ENCODE measurements at regions not wholly inside any gene's neighbourhood (a gene's known extent, or its start where the extent isn't known, plus 50 kb on each side); places are given as distances from the start of the nearest gene placed in this dataset.
"Not testable (repeated sequence)": the region's sequence is repeated elsewhere in the genome, so short reads cannot be mapped to it uniquely, and the experiment has no call there.

DNA sequence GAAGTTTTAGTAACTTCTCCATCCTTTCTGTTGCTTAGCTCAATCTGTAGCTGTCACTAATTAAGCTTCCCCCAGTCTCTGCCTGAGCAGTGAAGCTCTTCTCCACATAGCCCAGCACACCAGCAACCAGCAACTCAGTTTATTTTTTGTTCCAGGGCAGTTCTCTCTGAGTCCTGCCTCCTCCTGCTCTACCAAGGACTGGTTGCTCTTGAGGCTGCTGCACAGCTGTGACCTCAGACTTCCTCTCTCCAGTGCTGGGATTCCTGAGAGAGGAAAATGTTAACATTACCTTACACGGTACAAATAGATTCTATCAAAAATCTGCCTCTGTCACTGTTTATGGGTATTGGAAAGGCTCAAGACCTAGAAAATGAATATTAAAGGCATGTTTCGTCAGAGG lies 294.7 kb downstream of the OXSM start:
- H3K27me3 ChIP-seq (ENCODE audit: control insufficient read depth, insufficient read depth, low read length): no peaks in the 10 kb centered on the region
- no peaks in the 10 kb centered on the region for H3K4me1 ChIP-seq (ENCODE audit: control insufficient read depth, insufficient read depth, low read length)
- WGBS (ENCODE audit: insufficient coverage, insufficient read length): no CpG with 5 or more reads among the region's 2 CpGs
- H3K9me3 ChIP-seq (ENCODE audit: control insufficient read depth, insufficient read depth, low read length): no peaks in the 10 kb centered on the region; the same call in 1 of the 2 replicates
- no peaks in the 10 kb centered on the region for H3K36me3 ChIP-seq (ENCODE audit: control insufficient read depth, insufficient read depth, low read length)
- H3K27ac ChIP-seq (ENCODE audit: low read length): no peak overlapping the region
- no peak for DNase-seq (ENCODE audit: low read depth, low spot score)
- no peak overlapping the region for H3K4me3 ChIP-seq (ENCODE audit: low read length)

- Histone ChIP-seq H3K27ac (ENCODE audit: low read length) (no peak overlapping the region), H3K9me3 (ENCODE audit: control insufficient read depth, insufficient read depth, low read length) (no peaks in the 10 kb centered on the region; the same call in 1 of the 2 replicates), H3K36me3 (ENCODE audit: control insufficient read depth, insufficient read depth, low read length) (no peaks in the 10 kb centered on the region), H3K4me1 (ENCODE audit: control insufficient read depth, insufficient read depth, low read length) (no peaks in the 10 kb centered on the region), H3K4me3 (ENCODE audit: low read length) (no peak overlapping the region), H3K27me3 (ENCODE audit: control insufficient read depth, insufficient read depth, low read length) (no peaks in the 10 kb centered on the region)
- DNase-seq (ENCODE audit: low read depth, low spot score): no peak
- no CpG with 5 or more reads among the region's 3 CpGs for WGBS (ENCODE audit: insufficient coverage, insufficient read length)
These were observed 297.9 kb downstream of the OXSM start for GRCh38 chr3:26087751-26088150.

- WGBS (ENCODE audit: insufficient coverage, insufficient read length): no CpG with 5 or more reads among the region's 1 CpG
- Histone ChIP-seq H3K4me3 (ENCODE audit: low read length) (no peak overlapping the region), H3K27me3 (ENCODE audit: control insufficient read depth, insufficient read depth, low read length) (no peaks in the 10 kb centered on the region), H3K9me3 (ENCODE audit: control insufficient read depth, insufficient read depth, low read length) (no peaks in the 10 kb centered on the region; the same call in 1 of the 2 replicates), H3K4me1 (ENCODE audit: control insufficient read depth, insufficient read depth, low read length) (no peaks in the 10 kb centered on the region), H3K27ac (ENCODE audit: low read length) (no peak overlapping the region), H3K36me3 (ENCODE audit: control insufficient read depth, insufficient read depth, low read length) (no peaks in the 10 kb centered on the region)
- no peak for DNase-seq (ENCODE audit: low read depth, low spot score)
These were observed 299.4 kb downstream of the OXSM start for GRCh38 chr3:26089249-26089648.

DNA sequence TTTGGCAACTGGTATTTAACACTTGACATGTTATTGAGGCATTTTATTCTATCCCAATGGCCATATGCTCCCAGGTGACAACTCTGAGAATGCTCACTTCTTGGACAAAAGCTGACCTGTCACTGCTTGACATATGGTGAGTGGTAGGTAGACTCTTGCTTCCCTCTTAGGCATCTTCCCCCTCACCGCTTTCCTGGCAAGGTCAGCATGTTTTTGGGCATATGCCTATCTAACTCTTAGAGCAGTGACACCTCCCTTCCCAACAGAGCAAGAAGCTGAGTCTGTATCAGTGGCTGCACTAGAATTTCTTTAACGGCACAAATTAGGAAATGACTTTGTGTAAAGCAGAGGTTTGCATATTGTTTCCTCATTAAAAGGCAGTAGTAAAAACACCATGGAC lies 300.7 kb downstream of the OXSM start:
- no peak overlapping the region for H3K27ac ChIP-seq (ENCODE audit: low read length)
- no peaks in the 10 kb centered on the region for H3K4me1 ChIP-seq (ENCODE audit: control insufficient read depth, insufficient read depth, low read length)
- DNase-seq (ENCODE audit: low read depth, low spot score): no peak
- no peaks in the 10 kb centered on the region; the same call in 1 of the 2 replicates for H3K9me3 ChIP-seq (ENCODE audit: control insufficient read depth, insufficient read depth, low read length)
- no peak overlapping the region for H3K4me3 ChIP-seq (ENCODE audit: low read length)
- H3K27me3 ChIP-seq (ENCODE audit: control insufficient read depth, insufficient read depth, low read length): no peaks in the 10 kb centered on the region
- no CpG with 5 or more reads among the region's 2 CpGs for WGBS (ENCODE audit: insufficient coverage, insufficient read length)
- no peaks in the 10 kb centered on the region for H3K36me3 ChIP-seq (ENCODE audit: control insufficient read depth, insufficient read depth, low read length)

- H3K9me3 ChIP-seq (ENCODE audit: control insufficient read depth, insufficient read depth, low read length): no peaks in the 10 kb centered on the region; the same call in 1 of the 2 replicates
- no peak overlapping the region for H3K27ac ChIP-seq (ENCODE audit: low read length)
- no peak overlapping the region for H3K4me3 ChIP-seq (ENCODE audit: low read length)
- no peak for DNase-seq (ENCODE audit: low read depth, low spot score)
- no peaks in the 10 kb centered on the region for H3K27me3 ChIP-seq (ENCODE audit: control insufficient read depth, insufficient read depth, low read length)
- H3K36me3 ChIP-seq (ENCODE audit: control insufficient read depth, insufficient read depth, low read length): no peaks in the 10 kb centered on the region
- H3K4me1 ChIP-seq (ENCODE audit: control insufficient read depth, insufficient read depth, low read length): no peaks in the 10 kb centered on the region
These were observed 301.2 kb downstream of the OXSM start for GRCh38 chr3:26091096-26091495.

DNA sequence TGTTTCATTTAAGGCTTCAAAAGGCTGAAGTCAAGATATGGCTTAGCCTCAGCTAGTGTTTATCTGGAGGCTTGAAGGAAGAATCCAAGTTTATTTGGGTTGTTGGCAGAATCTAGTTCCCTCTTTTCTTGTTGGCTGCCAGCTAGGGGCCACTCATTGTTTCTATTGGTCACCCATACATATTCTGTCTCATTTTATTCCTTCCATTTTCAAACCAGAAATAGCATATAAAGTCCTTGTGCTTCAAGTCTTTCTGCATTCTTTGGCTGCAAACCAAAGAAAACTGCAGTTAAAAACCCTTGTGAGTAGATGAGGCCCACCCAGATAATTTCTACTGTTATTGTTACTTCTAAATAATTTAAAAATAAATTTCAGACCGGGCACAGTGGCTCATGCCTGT lies 301.7 kb downstream of the OXSM start:
- Histone ChIP-seq H3K9me3 (ENCODE audit: control insufficient read depth, insufficient read depth, low read length) (no peaks in the 10 kb centered on the region; the same call in 1 of the 2 replicates), H3K4me3 (ENCODE audit: low read length) (no peak overlapping the region), H3K27ac (ENCODE audit: low read length) (no peak overlapping the region), H3K27me3 (ENCODE audit: control insufficient read depth, insufficient read depth, low read length) (no peaks in the 10 kb centered on the region), H3K36me3 (ENCODE audit: control insufficient read depth, insufficient read depth, low read length) (no peaks in the 10 kb centered on the region), H3K4me1 (ENCODE audit: control insufficient read depth, insufficient read depth, low read length) (no peaks in the 10 kb centered on the region)
- WGBS (ENCODE audit: insufficient coverage, insufficient read length): no CpG with 5 or more reads among the region's 1 CpG
- DNase-seq (ENCODE audit: low read depth, low spot score): no peak

- WGBS (ENCODE audit: insufficient coverage, insufficient read length): no CpG with 5 or more reads among the region's 4 CpGs
- H3K9me3 ChIP-seq (ENCODE audit: control insufficient read depth, insufficient read depth, low read length); DNase-seq (ENCODE audit: low read depth, low spot score): not testable (repeated sequence)
These were observed 307.2 kb downstream of the OXSM start for GRCh38 chr3:26097111-26097510.

DNA sequence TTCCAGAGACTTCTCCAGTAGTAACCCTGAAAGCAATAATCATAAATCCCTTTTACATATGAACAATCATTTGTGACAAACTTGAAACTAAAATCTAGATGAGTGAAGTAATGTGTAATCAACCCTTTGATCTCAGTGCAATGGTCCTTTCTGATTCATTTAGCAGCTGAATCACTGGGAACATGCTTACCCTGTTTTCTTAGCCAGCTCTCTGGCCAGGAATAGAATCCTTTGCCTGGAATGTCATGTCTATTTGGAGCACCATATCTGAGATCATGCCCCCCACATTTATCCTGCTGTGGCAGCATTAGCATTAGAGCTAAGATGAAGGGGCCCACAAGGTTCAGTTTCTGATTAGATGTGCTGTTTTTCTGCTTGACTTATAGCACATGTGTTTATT lies 309.8 kb downstream of the OXSM start:
- H3K4me3 ChIP-seq (ENCODE audit: low read length): no peak overlapping the region
- no peak overlapping the region for H3K27ac ChIP-seq (ENCODE audit: low read length)
- no peak for DNase-seq (ENCODE audit: low read depth, low spot score)
- no peaks in the 10 kb centered on the region; the same call in 1 of the 2 replicates for H3K9me3 ChIP-seq (ENCODE audit: control insufficient read depth, insufficient read depth, low read length)
- H3K27me3 ChIP-seq (ENCODE audit: control insufficient read depth, insufficient read depth, low read length): no peaks in the 10 kb centered on the region
- H3K4me1 ChIP-seq (ENCODE audit: control insufficient read depth, insufficient read depth, low read length): no peaks in the 10 kb centered on the region
- no peaks in the 10 kb centered on the region for H3K36me3 ChIP-seq (ENCODE audit: control insufficient read depth, insufficient read depth, low read length)

More at GRCh38 chr3:26097111-26097510, 307.2 kb downstream of the OXSM start:
- not testable (repeated sequence) for H3K27ac ChIP-seq (ENCODE audit: low read length); H3K4me3 ChIP-seq (ENCODE audit: low read length); H3K36me3 ChIP-seq (ENCODE audit: control insufficient read depth, insufficient read depth, low read length); H3K4me1 ChIP-seq (ENCODE audit: control insufficient read depth, insufficient read depth, low read length); H3K27me3 ChIP-seq (ENCODE audit: control insufficient read depth, insufficient read depth, low read length)

DNA sequence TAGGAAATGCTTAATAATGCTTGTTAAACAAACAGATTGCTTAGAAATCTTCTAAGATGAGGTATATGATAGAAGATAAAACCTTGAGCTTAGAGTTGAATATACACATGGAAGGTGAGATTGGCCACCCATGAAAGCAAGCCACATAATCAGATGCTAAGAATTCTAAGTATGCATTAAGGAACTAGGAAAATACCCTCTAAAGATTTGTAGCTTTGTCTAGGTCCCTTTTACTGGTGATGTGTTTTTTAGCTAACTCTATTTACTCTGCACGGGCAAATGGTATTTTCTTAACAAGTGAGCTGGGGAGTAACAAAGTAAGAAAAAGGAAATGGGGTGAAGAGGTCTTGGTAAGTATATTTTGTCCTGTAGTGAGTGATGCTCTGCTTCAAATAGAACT lies 310.3 kb downstream of the OXSM start:
- no peak overlapping the region for H3K4me3 ChIP-seq (ENCODE audit: low read length)
- H3K4me1 ChIP-seq (ENCODE audit: control insufficient read depth, insufficient read depth, low read length): no peaks in the 10 kb centered on the region
- no peaks in the 10 kb centered on the region for H3K36me3 ChIP-seq (ENCODE audit: control insufficient read depth, insufficient read depth, low read length)
- H3K27ac ChIP-seq (ENCODE audit: low read length): no peak overlapping the region
- DNase-seq (ENCODE audit: low read depth, low spot score): no peak
- H3K9me3 ChIP-seq (ENCODE audit: control insufficient read depth, insufficient read depth, low read length): no peaks in the 10 kb centered on the region; the same call in 1 of the 2 replicates
- no peaks in the 10 kb centered on the region for H3K27me3 ChIP-seq (ENCODE audit: control insufficient read depth, insufficient read depth, low read length)
- WGBS (ENCODE audit: insufficient coverage, insufficient read length): no CpG with 5 or more reads among the region's 1 CpG

DNA sequence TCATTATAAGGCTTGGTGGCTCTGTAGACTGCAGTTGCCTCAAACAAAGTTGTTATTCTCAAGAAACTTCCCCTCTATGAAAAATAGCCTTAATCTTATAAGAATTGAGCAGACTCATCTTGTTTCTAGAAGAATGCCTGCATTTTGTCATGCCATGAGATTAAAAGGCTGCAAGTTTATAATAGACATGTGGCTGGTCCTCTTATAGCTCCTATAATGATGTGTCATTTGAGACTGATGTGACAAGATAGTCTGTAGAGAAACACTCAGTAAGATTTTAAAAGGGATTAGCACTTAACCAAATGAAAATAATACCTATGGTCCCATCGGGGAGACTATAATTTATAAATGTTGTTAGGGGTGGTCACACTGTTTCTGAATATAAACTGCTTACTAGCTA lies 312.5 kb downstream of the OXSM start:
- H3K27me3 ChIP-seq (ENCODE audit: control insufficient read depth, insufficient read depth, low read length): no peaks in the 10 kb centered on the region
- WGBS (ENCODE audit: insufficient coverage, insufficient read length): no CpG with 5 or more reads among the region's 1 CpG
- DNase-seq (ENCODE audit: low read depth, low spot score): no peak

DNA sequence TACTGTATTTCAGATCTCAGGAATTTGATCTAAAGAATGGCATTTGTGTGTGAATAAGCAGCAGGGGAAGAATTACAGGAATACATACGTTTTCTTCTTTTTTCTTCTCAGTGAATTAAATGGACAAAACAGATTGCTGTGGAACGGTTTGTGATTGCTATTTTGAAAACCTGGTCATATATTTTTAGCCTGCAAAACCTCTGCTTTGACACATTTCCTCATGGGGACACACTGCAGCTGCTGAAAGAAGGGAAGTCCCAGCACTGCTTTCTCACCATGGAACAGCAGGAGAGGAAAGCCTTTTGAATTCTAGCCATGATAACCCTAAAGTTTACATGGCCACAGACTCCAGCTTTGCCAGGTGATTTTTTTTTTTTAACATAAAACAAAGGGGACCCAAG lies 315.0 kb downstream of the OXSM start:
- H3K36me3 ChIP-seq (ENCODE audit: control insufficient read depth, insufficient read depth, low read length): no peaks in the 10 kb centered on the region
- no CpG with 5 or more reads among the region's 2 CpGs for WGBS (ENCODE audit: insufficient coverage, insufficient read length)
- DNase-seq (ENCODE audit: low read depth, low spot score): no peak
- no peak overlapping the region for H3K4me3 ChIP-seq (ENCODE audit: low read length)
- no peaks in the 10 kb centered on the region for H3K27me3 ChIP-seq (ENCODE audit: control insufficient read depth, insufficient read depth, low read length)
- H3K4me1 ChIP-seq (ENCODE audit: control insufficient read depth, insufficient read depth, low read length): no peaks in the 10 kb centered on the region
- H3K27ac ChIP-seq (ENCODE audit: low read length): no peak overlapping the region
- H3K9me3 ChIP-seq (ENCODE audit: control insufficient read depth, insufficient read depth, low read length): no peaks in the 10 kb centered on the region

More for the DNA sequence above, 312.5 kb downstream of the OXSM start:
- Histone ChIP-seq H3K4me3 (ENCODE audit: low read length) (no peak overlapping the region), H3K9me3 (ENCODE audit: control insufficient read depth, insufficient read depth, low read length) (no peaks in the 10 kb centered on the region), H3K27ac (ENCODE audit: low read length) (no peak overlapping the region), H3K4me1 (ENCODE audit: control insufficient read depth, insufficient read depth, low read length) (no peaks in the 10 kb centered on the region), H3K36me3 (ENCODE audit: control insufficient read depth, insufficient read depth, low read length) (no peaks in the 10 kb centered on the region)
